Activated naive CD4-positive, alpha-beta T cell treated with anti-CD3 and anti-CD28 coated beads, Interleukin-2, amount 10 ng/mL, durations not matched to agents 7 days and 5 days (primary cell): ENCODE measurements at regions not wholly inside any gene's neighbourhood (a gene's known extent, or its start where the extent isn't known, plus 50 kb on each side); places are given as distances from the start of the nearest gene placed in this dataset.

ENCODE experiments used
- CTCF ChIA-PET: fragments of 350-600 bp; sonication (Branson Sonifier 250); formaldehyde crosslinking; loops from one replicate; lab custom pipeline; 2021; ENCODE audit warnings: antibody characterized with exemption; lab: Charles Lee
- DNase-seq: peaks from one replicate; pipeline ENCODE4 v3.0.0-alpha.2; 2020
- H3K27ac Mint-ChIP-seq: one replicate; pipeline ENCODE4 v1.8.0; 2021; ENCODE audit warnings: mild to moderate bottlenecking, moderate library complexity, mixed read lengths
- H3K27me3 Mint-ChIP-seq: one replicate; pipeline ENCODE4 v1.8.0; 2021; ENCODE audit warnings: mild to moderate bottlenecking, mixed read lengths
- H3K36me3 Mint-ChIP-seq: one replicate; pipeline ENCODE4 v1.8.0; 2021; ENCODE audit warnings: mixed read lengths
- H3K4me1 Mint-ChIP-seq: one replicate; pipeline ENCODE4 v1.8.0; 2021; ENCODE audit warnings: mixed read lengths
- H3K4me3 Mint-ChIP-seq: one replicate; pipeline ENCODE4 v1.8.0; 2021; ENCODE audit warnings: mild to moderate bottlenecking, moderate library complexity, mixed read lengths
- H3K9me3 Mint-ChIP-seq: one replicate; pipeline ENCODE4 v1.8.0; 2021; ENCODE audit warnings: mixed read lengths

GRCh38 chr4:32503241-32503640, 1783.1 kb downstream of the PCDH7 start:
- no peak for DNase-seq
- Mint-ChIP-seq H3K4me3 (no peak overlapping the region), H3K36me3 (no peaks in the 10 kb centered on the region), H3K9me3 (peaks cover 11% of the 10 kb centered on the region), H3K4me1 (no peaks in the 10 kb centered on the region), H3K27me3 (no peaks in the 10 kb centered on the region), H3K27ac (no peak overlapping the region)
- CTCF ChIA-PET = no interaction called here

- Mint-ChIP-seq H3K27me3 (no peaks in the 10 kb centered on the region), H3K9me3 (peaks cover 9% of the 10 kb centered on the region), H3K4me3 (no peak overlapping the region), H3K4me1 (no peaks in the 10 kb centered on the region), H3K27ac (no peak overlapping the region), H3K36me3 (no peaks in the 10 kb centered on the region)
- CTCF ChIA-PET = no interaction called here
- no peak for DNase-seq
Measured at GRCh38 chr4:32506067-32506466, 1785.9 kb downstream of the PCDH7 start.

GRCh38 chr4:32519060-32519459, 1798.9 kb downstream of the PCDH7 start:
- Mint-ChIP-seq H3K27me3 (no peaks in the 10 kb centered on the region), H3K4me3 (no peak overlapping the region), H3K9me3 (peaks cover 12% of the 10 kb centered on the region), H3K27ac (no peak overlapping the region), H3K36me3 (no peaks in the 10 kb centered on the region), H3K4me1 (no peaks in the 10 kb centered on the region)
- no peak for DNase-seq
- CTCF ChIA-PET = no interaction called here

- Mint-ChIP-seq H3K36me3 (no peaks in the 10 kb centered on the region), H3K27me3 (no peaks in the 10 kb centered on the region), H3K27ac (no peak overlapping the region), H3K4me3 (no peak overlapping the region), H3K9me3 (peaks cover 11% of the 10 kb centered on the region), H3K4me1 (no peaks in the 10 kb centered on the region)
- no peak for DNase-seq
- CTCF ChIA-PET = no interaction called here
Measured at GRCh38 chr4:32525420-32525819, 1805.3 kb downstream of the PCDH7 start.

GRCh38 chr4:32544846-32545245, 1824.7 kb downstream of the PCDH7 start:
- Mint-ChIP-seq H3K27ac (no peak overlapping the region), H3K9me3 (peaks cover 11% of the 10 kb centered on the region), H3K27me3 (no peaks in the 10 kb centered on the region), H3K4me3 (no peak overlapping the region), H3K36me3 (no peaks in the 10 kb centered on the region), H3K4me1 (no peaks in the 10 kb centered on the region)
- no peak for DNase-seq
- CTCF ChIA-PET = no interaction called here

- CTCF ChIA-PET = no interaction called here
- no peak for DNase-seq
- Mint-ChIP-seq H3K4me1 (no peaks in the 10 kb centered on the region), H3K36me3 (no peaks in the 10 kb centered on the region), H3K27ac (no peak overlapping the region), H3K9me3 (no peaks in the 10 kb centered on the region), H3K4me3 (no peak overlapping the region), H3K27me3 (no peaks in the 10 kb centered on the region)
Measured at GRCh38 chr4:32551943-32552342, 1831.8 kb downstream of the PCDH7 start.

- peaks cover 9% of the 10 kb centered on the region for H3K9me3 Mint-ChIP-seq
- no peak for DNase-seq
- no peak overlapping the region for H3K27ac Mint-ChIP-seq
- CTCF ChIA-PET = no interaction called here
- no peaks in the 10 kb centered on the region for H3K4me1 Mint-ChIP-seq
- no peak overlapping the region for H3K4me3 Mint-ChIP-seq
- H3K27me3 Mint-ChIP-seq = no peaks in the 10 kb centered on the region
- H3K36me3 Mint-ChIP-seq = no peaks in the 10 kb centered on the region
Measured at GRCh38 chr4:32560306-32560705, 1840.1 kb downstream of the PCDH7 start.

GRCh38 chr4:32562010-32562409, 1841.8 kb downstream of the PCDH7 start:
- Mint-ChIP-seq H3K36me3 (no peaks in the 10 kb centered on the region), H3K27me3 (no peaks in the 10 kb centered on the region), H3K9me3 (peaks cover 9% of the 10 kb centered on the region), H3K4me3 (no peak overlapping the region), H3K4me1 (no peaks in the 10 kb centered on the region), H3K27ac (no peak overlapping the region)
- DNase-seq = no peak
- CTCF ChIA-PET = no interaction called here

- H3K4me3 Mint-ChIP-seq = no peak overlapping the region
- CTCF ChIA-PET = no interaction called here
Measured at GRCh38 chr4:32564626-32565025, 1844.5 kb downstream of the PCDH7 start.

GRCh38 chr4:32569861-32570260, 1849.7 kb downstream of the PCDH7 start:
- no peak for DNase-seq
- no peaks in the 10 kb centered on the region for H3K36me3 Mint-ChIP-seq
- H3K9me3 Mint-ChIP-seq = peaks cover 3% of the 10 kb centered on the region
- no peak overlapping the region for H3K4me3 Mint-ChIP-seq
- H3K27ac Mint-ChIP-seq = no peak overlapping the region
- CTCF ChIA-PET = no interaction called here
- no peaks in the 10 kb centered on the region for H3K27me3 Mint-ChIP-seq
- no peaks in the 10 kb centered on the region for H3K4me1 Mint-ChIP-seq

More at GRCh38 chr4:32564626-32565025, 1844.5 kb downstream of the PCDH7 start:
- Mint-ChIP-seq H3K4me1 (no peaks in the 10 kb centered on the region), H3K27ac (no peak overlapping the region), H3K9me3 (peaks cover 12% of the 10 kb centered on the region), H3K36me3 (no peaks in the 10 kb centered on the region), H3K27me3 (no peaks in the 10 kb centered on the region)
- DNase-seq = no peak

GRCh38 chr4:32572366-32572765, 1852.2 kb downstream of the PCDH7 start:
- no peak for DNase-seq
- Mint-ChIP-seq H3K4me3 (no peak overlapping the region), H3K9me3 (peaks cover 1% of the 10 kb centered on the region), H3K27me3 (no peaks in the 10 kb centered on the region), H3K36me3 (no peaks in the 10 kb centered on the region), H3K27ac (no peak overlapping the region), H3K4me1 (no peaks in the 10 kb centered on the region)
- CTCF ChIA-PET = no interaction called here

GRCh38 chr4:32574803-32575202, 1854.6 kb downstream of the PCDH7 start:
- no peaks in the 10 kb centered on the region for H3K4me1 Mint-ChIP-seq
- H3K4me3 Mint-ChIP-seq = no peak overlapping the region
- H3K27me3 Mint-ChIP-seq = no peaks in the 10 kb centered on the region
- H3K36me3 Mint-ChIP-seq = no peaks in the 10 kb centered on the region
- H3K9me3 Mint-ChIP-seq = peaks cover 3% of the 10 kb centered on the region
- H3K27ac Mint-ChIP-seq = no peak overlapping the region
- no peak for DNase-seq
- CTCF ChIA-PET = no interaction called here

GRCh38 chr4:32589097-32589496, 1868.9 kb downstream of the PCDH7 start:
- no peaks in the 10 kb centered on the region for H3K4me1 Mint-ChIP-seq
- no peak overlapping the region for H3K27ac Mint-ChIP-seq
- no peaks in the 10 kb centered on the region for H3K36me3 Mint-ChIP-seq
- CTCF ChIA-PET = no interaction called here
- DNase-seq = no peak
- H3K9me3 Mint-ChIP-seq = peaks cover 8% of the 10 kb centered on the region
- H3K4me3 Mint-ChIP-seq = no peak overlapping the region
- H3K27me3 Mint-ChIP-seq = no peaks in the 10 kb centered on the region

GRCh38 chr4:32589853-32590252, 1869.7 kb downstream of the PCDH7 start:
- H3K36me3 Mint-ChIP-seq = no peaks in the 10 kb centered on the region
- H3K27me3 Mint-ChIP-seq = no peaks in the 10 kb centered on the region
- H3K27ac Mint-ChIP-seq = no peak overlapping the region
- peaks cover 4% of the 10 kb centered on the region for H3K9me3 Mint-ChIP-seq
- CTCF ChIA-PET = no interaction called here
- H3K4me3 Mint-ChIP-seq = no peak overlapping the region
- no peaks in the 10 kb centered on the region for H3K4me1 Mint-ChIP-seq
- DNase-seq = no peak

GRCh38 chr4:32597354-32597753, 1877.2 kb downstream of the PCDH7 start:
- Mint-ChIP-seq H3K27ac (no peak overlapping the region), H3K27me3 (no peaks in the 10 kb centered on the region), H3K9me3 (peaks cover 2% of the 10 kb centered on the region), H3K36me3 (no peaks in the 10 kb centered on the region), H3K4me1 (no peaks in the 10 kb centered on the region), H3K4me3 (no peak overlapping the region)
- CTCF ChIA-PET = no interaction called here
- DNase-seq = no peak

- Mint-ChIP-seq H3K9me3 (peaks cover 2% of the 10 kb centered on the region), H3K36me3 (no peaks in the 10 kb centered on the region), H3K27ac (no peak overlapping the region), H3K27me3 (no peaks in the 10 kb centered on the region), H3K4me1 (no peaks in the 10 kb centered on the region), H3K4me3 (no peak overlapping the region)
- CTCF ChIA-PET = no interaction called here
- DNase-seq = no peak
Measured at GRCh38 chr4:32601848-32602247, 1881.7 kb downstream of the PCDH7 start.
